Osteoblast (primary cell): ENCODE measurements at regions not wholly inside any gene's neighbourhood (a gene's known extent, or its start where the extent isn't known, plus 50 kb on each side); places are given as distances from the start of the nearest gene placed in this dataset.

Experiments used
- DNase-seq: peaks from one replicate; pipeline ENCODE4 v3.0.0; 2011; ENCODE audit warnings: low spot score, mixed read lengths; ENCODE audit not compliant: insufficient read length; ENCODE audit errors: missing footprints
- H2AFZ ChIP-seq: 2 replicates; pipeline ENCODE4 v1.6.0; 2011; ENCODE audit warnings: mild to moderate bottlenecking, low read length
- H3K27ac ChIP-seq: 2 replicates; pipeline ENCODE4 v1.5.1; 2011; ENCODE audit warnings: mild to moderate bottlenecking, low read depth, low read length, moderate library complexity
- H3K27me3 ChIP-seq: 2 replicates; pipeline ENCODE4 v1.6.0; 2012; ENCODE audit warnings: mild to moderate bottlenecking, control low read depth, inconsistent platforms, low read length, moderate library complexity; ENCODE audit not compliant: insufficient read depth
- H3K36me3 ChIP-seq: 2 replicates; pipeline ENCODE4 v1.5.1; 2011; ENCODE audit warnings: mild to moderate bottlenecking, low read length, control low read depth, moderate library complexity; ENCODE audit not compliant: insufficient read depth
- H3K4me1 ChIP-seq: 2 replicates; pipeline ENCODE4 v1.5.1; 2011; ENCODE audit warnings: mild to moderate bottlenecking, low read length, control low read depth, moderate library complexity; ENCODE audit not compliant: insufficient read depth
- H3K4me2 ChIP-seq: 2 replicates; pipeline ENCODE4 v1.6.0; 2011; ENCODE audit warnings: mild to moderate bottlenecking, low read length; ENCODE audit not compliant: insufficient read depth
- H3K4me3 ChIP-seq: fragments of 200-600 bp; sonication (generic); 3 replicates; pipeline ENCODE4 v1.5.1; 2012; ENCODE audit warnings: mild to moderate bottlenecking, low read length, inconsistent platforms; ENCODE audit not compliant: insufficient read depth
- H3K79me2 ChIP-seq: 2 replicates; pipeline ENCODE4 v1.6.0; 2012; ENCODE audit warnings: mild to moderate bottlenecking, low read length, control low read depth, inconsistent platforms; ENCODE audit not compliant: insufficient read depth
- H3K9me3 ChIP-seq: 2 replicates; pipeline ENCODE4 v1.5.1; 2011; ENCODE audit warnings: low read depth, low read length, control low read depth
- H4K20me1 ChIP-seq: 2 replicates; pipeline ENCODE4 v1.6.0; 2012; ENCODE audit warnings: mild to moderate bottlenecking, low read length, control low read depth; ENCODE audit not compliant: insufficient read depth
- CTCF ChIP-seq: IDR thresholded peaks from 2 replicates; pipeline ENCODE4 v1.5.1; 2011; ENCODE audit warnings: mild to moderate bottlenecking, low read depth, low read length, moderate library complexity; ENCODE audit errors: extremely low read depth

GRCh38 chr5:61600123-61600444 is 268.0 kb downstream of the ZSWIM6 start:
- H3K27ac ChIP-seq: no peak overlapping the region
- H2AFZ ChIP-seq: no peak overlapping the region

GRCh38 chr5:61600945-61601511 is 269.0 kb downstream of the ZSWIM6 start:
- DNase-seq: no peak
- Histone ChIP-seq H3K4me3 (no peak overlapping the region), H3K27me3 (peaks cover 12% of the 10 kb centered on the region), H3K4me2 (no peak overlapping the region), H3K79me2 (no peaks in the 10 kb centered on the region), H3K4me1 (peaks cover 5% of the 10 kb centered on the region), H4K20me1 (no peaks in the 10 kb centered on the region), H2AFZ (no peak overlapping the region), H3K9me3 (no peaks in the 10 kb centered on the region), H3K36me3 (no peaks in the 10 kb centered on the region), H3K27ac (no peak overlapping the region)
- no peak for TF ChIP-seq CTCF

More at GRCh38 chr5:61600123-61600444, 268.0 kb downstream of the ZSWIM6 start:
- Histone ChIP-seq H3K4me1 (peaks cover 5% of the 10 kb centered on the region), H3K27me3 (peaks cover 10% of the 10 kb centered on the region), H3K4me2 (no peak overlapping the region), H4K20me1 (no peaks in the 10 kb centered on the region), H3K36me3 (no peaks in the 10 kb centered on the region), H3K9me3 (no peaks in the 10 kb centered on the region), H3K4me3 (no peak overlapping the region), H3K79me2 (no peaks in the 10 kb centered on the region)
- no peak for TF ChIP-seq CTCF
- no peak for DNase-seq

GRCh38 chr5:61603211-61603908 is 271.3 kb downstream of the ZSWIM6 start:
- Histone ChIP-seq H3K79me2 (no peaks in the 10 kb centered on the region), H3K27me3 (peaks cover 12% of the 10 kb centered on the region), H3K4me2 (no peak overlapping the region), H4K20me1 (no peaks in the 10 kb centered on the region), H3K4me1 (peaks cover 5% of the 10 kb centered on the region), H3K4me3 (no peak overlapping the region), H3K27ac (no peak overlapping the region), H3K36me3 (no peaks in the 10 kb centered on the region), H3K9me3 (no peaks in the 10 kb centered on the region), H2AFZ (no peak overlapping the region)
- DNase-seq: peak; percentile 69
- peak; percentile 9 for TF ChIP-seq CTCF

GRCh38 chr5:61604076-61605025 is 272.3 kb downstream of the ZSWIM6 start:
- Histone ChIP-seq H3K4me2 (no peak overlapping the region), H3K27me3 (peaks cover 12% of the 10 kb centered on the region), H3K36me3 (no peaks in the 10 kb centered on the region), H3K9me3 (no peaks in the 10 kb centered on the region), H3K79me2 (no peaks in the 10 kb centered on the region), H3K4me3 (no peak overlapping the region), H4K20me1 (no peaks in the 10 kb centered on the region), H2AFZ (peak overlapping the region; percentile 39), H3K27ac (no peak overlapping the region), H3K4me1 (peaks cover 5% of the 10 kb centered on the region)
- TF ChIP-seq CTCF: no peak
- DNase-seq: no peak
